ENCODE measurements at regions not wholly inside any gene's neighbourhood (a gene's known extent, or its start where the extent isn't known, plus 50 kb on each side); places are given as distances from the start of the nearest gene placed in this dataset.

GRCh38 chr12:124481772-124482566, 85.4 kb downstream of the NCOR2 start:
- no peaks in the 10 kb centered on the region for H3K9me3 ChIP-seq
- H3K36me3 ChIP-seq = peaks cover 0 to 4% (median 0%) of the 10 kb centered on the region in 4 donors
- intact Hi-C loops (cut with DNase I) = no loop called here
- ATAC-seq = no peak
- 96% methylated on average over 10 of the region's 19 CpGs for WGBS (ENCODE audit: insufficient coverage, low coverage, low lambda C conversion rate, missing lambda C conversion rate)
- H3K27ac ChIP-seq = no peak overlapping the region
- peak in 1 of 3 donors; percentile 40 for DNase-seq
- H3K27me3 ChIP-seq = no peaks in the 10 kb centered on the region
- no peak overlapping the region for H3K4me3 ChIP-seq
- TF ChIP-seq CTCF (IDR thresholded peaks at IDR 0.05) (no peak), POLR2A (IDR thresholded peaks at IDR 0.05) (no peak)
- peaks cover 0 to 5% (median 0%) of the 10 kb centered on the region in 4 donors for H3K4me1 ChIP-seq

GRCh38 chr12:124481257-124481750, 86.1 kb downstream of the NCOR2 start:
- DNase-seq = peak in 1 of 3 donors; percentile 54
- Histone ChIP-seq H3K36me3 (peaks cover 0 to 4% (median 0%) of the 10 kb centered on the region in 4 donors), H3K27me3 (no peaks in the 10 kb centered on the region), H3K4me3 (no peak overlapping the region), H3K27ac (no peak overlapping the region), H3K4me1 (peaks cover 0 to 5% (median 0%) of the 10 kb centered on the region in 4 donors), H3K9me3 (no peaks in the 10 kb centered on the region)
- ATAC-seq = no peak
- intact Hi-C loops (cut with DNase I) = no loop called here
- no peak for TF ChIP-seq CTCF (IDR thresholded peaks at IDR 0.05)
- no peak for TF ChIP-seq POLR2A (IDR thresholded peaks at IDR 0.05)
- WGBS (ENCODE audit: insufficient coverage, low coverage, low lambda C conversion rate, missing lambda C conversion rate) = 82% methylated on average over 13 of the region's 17 CpGs

GRCh38 chr12:124480469-124481256, 86.7 kb downstream of the NCOR2 start:
- no peaks in the 10 kb centered on the region for H3K9me3 ChIP-seq
- H3K27ac ChIP-seq = no peak overlapping the region
- peaks cover 0 to 5% (median 0%) of the 10 kb centered on the region in 4 donors for H3K4me1 ChIP-seq
- H3K27me3 ChIP-seq = no peaks in the 10 kb centered on the region
- 38% methylated on average over 15 of the region's 15 CpGs for WGBS (ENCODE audit: insufficient coverage, low coverage, low lambda C conversion rate, missing lambda C conversion rate)
- ATAC-seq = peak; percentile 2 to 83 (median 43)
- H3K36me3 ChIP-seq = peaks cover 0 to 5% (median 2%) of the 10 kb centered on the region in 4 donors
- intact Hi-C loops (cut with DNase I) = no loop called here
- peak in 1 of 3 donors; percentile 75 for DNase-seq
- TF ChIP-seq CTCF (IDR thresholded peaks at IDR 0.05) = peak in 1 of 4 donors; percentile 22
- TF ChIP-seq POLR2A (IDR thresholded peaks at IDR 0.05) = no peak
- H3K4me3 ChIP-seq = no peak overlapping the region

GRCh38 chr12:124479680-124480468, 87.5 kb downstream of the NCOR2 start:
- no CpG with 5 or more reads among the region's 19 CpGs for WGBS (ENCODE audit: insufficient coverage, low coverage, low lambda C conversion rate, missing lambda C conversion rate)
- Histone ChIP-seq H3K4me3 (no peak overlapping the region), H3K9me3 (no peaks in the 10 kb centered on the region), H3K36me3 (peaks cover 0 to 5% (median 2%) of the 10 kb centered on the region in 4 donors), H3K27ac (no peak overlapping the region), H3K4me1 (peaks cover 0 to 5% (median 0%) of the 10 kb centered on the region in 4 donors), H3K27me3 (no peaks in the 10 kb centered on the region)
- TF ChIP-seq CTCF (IDR thresholded peaks at IDR 0.05) = no peak
- TF ChIP-seq POLR2A (IDR thresholded peaks at IDR 0.05) = no peak
- DNase-seq (peak in 1 of 3 donors; percentile 48), ATAC-seq (peak in 3 of 4 donors; percentile 5 to 23 (median 5))
- intact Hi-C loops (cut with DNase I) = no loop called here

Data from right lobe of liver (tissue), 6 donors.